HEK293T (cell line): ENCODE measurements at regions not wholly inside any gene's neighbourhood (a gene's known extent, or its start where the extent isn't known, plus 50 kb on each side); places are given as distances from the start of the nearest gene placed in this dataset.

Experiments used
- BHLHE40 ChIP-seq: fragments of 450-650 bp; IDR thresholded peaks from 2 replicates; pipeline ENCODE4 v1.6.1; 2016; ENCODE audit warnings: mild to moderate bottlenecking, moderate library complexity, borderline replicate concordance
- CTBP1 ChIP-seq: fragments of 450-650 bp; IDR thresholded peaks from 2 replicates; pipeline ENCODE4 v1.6.1; 2016; ENCODE audit warnings: borderline replicate concordance
- ELF4 ChIP-seq: fragments of 450-650 bp; IDR thresholded peaks from 2 replicates; pipeline ENCODE4 v1.6.1; 2017; ENCODE audit warnings: antibody characterized with exemption
- FOXA1 ChIP-seq: fragments of 450-650 bp; IDR thresholded peaks from 2 replicates; pipeline ENCODE4 v1.6.1; 2016; ENCODE audit warnings: mild to moderate bottlenecking
- FOXK2 ChIP-seq: fragments of 450-650 bp; IDR thresholded peaks from 2 replicates; pipeline ENCODE4 v1.6.1; 2016; ENCODE audit warnings: mild to moderate bottlenecking
- FOXM1 ChIP-seq: fragments of 450-650 bp; IDR thresholded peaks from 2 replicates; pipeline ENCODE4 v1.6.1; 2017; ENCODE audit warnings: mild to moderate bottlenecking, borderline replicate concordance
- HDGF ChIP-seq: fragments of 450-650 bp; IDR thresholded peaks from 2 replicates; pipeline ENCODE4 v1.6.1; 2017; ENCODE audit warnings: antibody characterized with exemption, borderline replicate concordance
- LEF1 ChIP-seq: fragments of 450-650 bp; IDR thresholded peaks from 2 replicates; pipeline ENCODE4 v1.6.1; 2017; ENCODE audit warnings: mild to moderate bottlenecking, borderline replicate concordance
- NFRKB ChIP-seq: fragments of 450-650 bp; IDR thresholded peaks from 2 replicates; pipeline ENCODE4 v1.6.1; 2016; ENCODE audit warnings: mild to moderate bottlenecking, moderate library complexity
- SP1 ChIP-seq: fragments of 450-650 bp; IDR thresholded peaks from 2 replicates; pipeline ENCODE4 v1.6.1; 2017
- SUZ12 ChIP-seq: fragments of 450-650 bp; IDR thresholded peaks from 2 replicates; pipeline ENCODE4 v1.6.1; 2016; ENCODE audit warnings: mild to moderate bottlenecking
- TARDBP ChIP-seq: fragments of 450-650 bp; IDR thresholded peaks from 2 replicates; pipeline ENCODE4 v1.6.1; 2016
- ZNF384 ChIP-seq: fragments of 450-650 bp; IDR thresholded peaks from 2 replicates; pipeline ENCODE4 v1.6.1; 2016
- TF ChIP-seq, protein P1 (sequence below): fragments of 450-650 bp; IDR thresholded peaks from 2 replicates; pipeline ENCODE4 v1.6.1; 2016

DNA sequence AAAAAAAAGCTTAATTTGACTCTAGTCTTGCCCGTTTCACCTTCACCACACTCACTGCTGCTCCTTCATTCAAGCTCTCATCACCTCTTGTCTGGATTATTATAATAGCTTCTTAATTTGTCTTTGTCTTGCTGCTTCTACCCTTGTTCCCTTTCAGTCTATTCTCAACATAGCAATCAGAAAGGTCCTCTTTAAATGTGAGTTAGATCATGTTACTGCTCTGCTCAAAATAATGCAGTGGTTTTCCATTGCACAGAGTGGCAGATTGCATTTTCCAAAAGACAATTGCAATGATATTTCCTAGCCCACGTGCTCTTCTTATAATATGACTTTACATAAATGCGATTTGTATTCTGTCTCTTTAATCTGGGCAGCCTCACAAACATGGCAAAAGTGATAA lies 174.6 kb downstream of the ALDH1A2 start:
- no peak for TF ChIP-seq LEF1
- TF ChIP-seq ZNF384 = no peak
- no peak for TF ChIP-seq SP1
- no peak for TF ChIP-seq BHLHE40
- TF ChIP-seq FOXM1 = no peak
- no peak for TF ChIP-seq NFRKB
- no peak for TF ChIP-seq HDGF
- no peak for TF ChIP-seq FOXA1
- no peak for TF ChIP-seq CTBP1
- no peak for TF ChIP-seq FOXK2
- TF ChIP-seq ELF4 = no peak
- TF ChIP-seq, protein P1, sequence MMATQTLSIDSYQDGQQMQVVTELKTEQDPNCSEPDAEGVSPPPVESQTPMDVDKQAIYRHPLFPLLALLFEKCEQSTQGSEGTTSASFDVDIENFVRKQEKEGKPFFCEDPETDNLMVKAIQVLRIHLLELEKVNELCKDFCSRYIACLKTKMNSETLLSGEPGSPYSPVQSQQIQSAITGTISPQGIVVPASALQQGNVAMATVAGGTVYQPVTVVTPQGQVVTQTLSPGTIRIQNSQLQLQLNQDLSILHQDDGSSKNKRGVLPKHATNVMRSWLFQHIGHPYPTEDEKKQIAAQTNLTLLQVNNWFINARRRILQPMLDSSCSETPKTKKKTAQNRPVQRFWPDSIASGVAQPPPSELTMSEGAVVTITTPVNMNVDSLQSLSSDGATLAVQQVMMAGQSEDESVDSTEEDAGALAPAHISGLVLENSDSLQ = no peak
- TF ChIP-seq SUZ12 = no peak
- TF ChIP-seq TARDBP = no peak
